ENCODE measurements at regions not wholly inside any gene's neighbourhood (a gene's known extent, or its start where the extent isn't known, plus 50 kb on each side); places are given as distances from the start of the nearest gene placed in this dataset.

- Mint-ChIP-seq H3K36me3 (ENCODE audit: low read depth) (no peaks in the 10 kb centered on the region), H3K27me3 (ENCODE audit: low read depth, poor library complexity) (peaks cover 17% of the 10 kb centered on the region), H3K9me3 (no peaks in the 10 kb centered on the region), H3K4me1 (no peaks in the 10 kb centered on the region), H3K27ac (peak overlapping the region; percentile 3), H3K4me3 (no peak overlapping the region)
- no peak for DNase-seq
- no peak for TF ChIP-seq CTCF (IDR thresholded peaks at IDR 0.05)
Measured at GRCh38 chr14:98955741-98956070, 316.3 kb downstream of the BCL11B start.

- no peak overlapping the region for H3K4me3 Mint-ChIP-seq
- no peak for TF ChIP-seq CTCF (IDR thresholded peaks at IDR 0.05)
- H3K4me1 Mint-ChIP-seq: no peaks in the 10 kb centered on the region
- no peaks in the 10 kb centered on the region for H3K9me3 Mint-ChIP-seq
- H3K27me3 Mint-ChIP-seq (ENCODE audit: low read depth, poor library complexity): peaks cover 17% of the 10 kb centered on the region
- H3K27ac Mint-ChIP-seq: peak overlapping the region; percentile 3
- H3K36me3 Mint-ChIP-seq (ENCODE audit: low read depth): no peaks in the 10 kb centered on the region
- DNase-seq: no peak
Measured at GRCh38 chr14:98956181-98956580, 315.8 kb downstream of the BCL11B start.

GRCh38 chr14:98956661-98957060 lies 315.3 kb downstream of the BCL11B start:
- Mint-ChIP-seq H3K4me3 (no peak overlapping the region), H3K4me1 (no peaks in the 10 kb centered on the region), H3K9me3 (no peaks in the 10 kb centered on the region), H3K36me3 (ENCODE audit: low read depth) (no peaks in the 10 kb centered on the region), H3K27me3 (ENCODE audit: low read depth, poor library complexity) (peaks cover 21% of the 10 kb centered on the region), H3K27ac (no peak overlapping the region)
- TF ChIP-seq CTCF (IDR thresholded peaks at IDR 0.05): no peak
- no peak for DNase-seq

- no peak for DNase-seq
- Mint-ChIP-seq H3K4me3 (no peak overlapping the region), H3K36me3 (ENCODE audit: low read depth) (no peaks in the 10 kb centered on the region), H3K4me1 (no peaks in the 10 kb centered on the region), H3K9me3 (no peaks in the 10 kb centered on the region), H3K27ac (no peak overlapping the region), H3K27me3 (ENCODE audit: low read depth, poor library complexity) (peaks cover 27% of the 10 kb centered on the region)
- no peak for TF ChIP-seq CTCF (IDR thresholded peaks at IDR 0.05)
Measured at GRCh38 chr14:98957211-98958047, 314.6 kb downstream of the BCL11B start.

- H3K4me3 Mint-ChIP-seq: no peak overlapping the region
- no peaks in the 10 kb centered on the region for H3K9me3 Mint-ChIP-seq
- TF ChIP-seq CTCF (IDR thresholded peaks at IDR 0.05): no peak
- H3K36me3 Mint-ChIP-seq (ENCODE audit: low read depth): no peaks in the 10 kb centered on the region
- no peak overlapping the region for H3K27ac Mint-ChIP-seq
- no peak for DNase-seq
- no peaks in the 10 kb centered on the region for H3K4me1 Mint-ChIP-seq
- peaks cover 30% of the 10 kb centered on the region for H3K27me3 Mint-ChIP-seq (ENCODE audit: low read depth, poor library complexity)
Measured at GRCh38 chr14:98958048-98958631, 313.9 kb downstream of the BCL11B start.

GRCh38 chr14:98958632-98959031 lies 313.4 kb downstream of the BCL11B start:
- Mint-ChIP-seq H3K27me3 (ENCODE audit: low read depth, poor library complexity) (peaks cover 31% of the 10 kb centered on the region), H3K9me3 (no peaks in the 10 kb centered on the region), H3K4me1 (no peaks in the 10 kb centered on the region), H3K4me3 (no peak overlapping the region), H3K27ac (no peak overlapping the region), H3K36me3 (ENCODE audit: low read depth) (no peaks in the 10 kb centered on the region)
- no peak for DNase-seq
- no peak for TF ChIP-seq CTCF (IDR thresholded peaks at IDR 0.05)

Data from nephron progenitor cell (in vitro differentiated cells).